VCaP (cell line): ENCODE measurements at regions not wholly inside any gene's neighbourhood (a gene's known extent, or its start where the extent isn't known, plus 50 kb on each side); places are given as distances from the start of the nearest gene placed in this dataset.

Experiments used
- H3K27ac ChIP-seq: fragments of 450-650 bp; 2 replicates; pipeline ENCODE4 v1.5.1; 2017
- TF ChIP-seq, protein P1 (sequence below): fragments of 450-650 bp; conservative IDR thresholded peaks from 2 replicates; pipeline ENCODE4 v1.5.1; 2017; ENCODE audit warnings: mild to moderate bottlenecking, moderate library complexity

GRCh38 chr13:90552702-90553101, 794.8 kb upstream of the MIR17HG start:
- peak overlapping the region; percentile 67 for H3K27ac ChIP-seq
- TF ChIP-seq, protein P1, sequence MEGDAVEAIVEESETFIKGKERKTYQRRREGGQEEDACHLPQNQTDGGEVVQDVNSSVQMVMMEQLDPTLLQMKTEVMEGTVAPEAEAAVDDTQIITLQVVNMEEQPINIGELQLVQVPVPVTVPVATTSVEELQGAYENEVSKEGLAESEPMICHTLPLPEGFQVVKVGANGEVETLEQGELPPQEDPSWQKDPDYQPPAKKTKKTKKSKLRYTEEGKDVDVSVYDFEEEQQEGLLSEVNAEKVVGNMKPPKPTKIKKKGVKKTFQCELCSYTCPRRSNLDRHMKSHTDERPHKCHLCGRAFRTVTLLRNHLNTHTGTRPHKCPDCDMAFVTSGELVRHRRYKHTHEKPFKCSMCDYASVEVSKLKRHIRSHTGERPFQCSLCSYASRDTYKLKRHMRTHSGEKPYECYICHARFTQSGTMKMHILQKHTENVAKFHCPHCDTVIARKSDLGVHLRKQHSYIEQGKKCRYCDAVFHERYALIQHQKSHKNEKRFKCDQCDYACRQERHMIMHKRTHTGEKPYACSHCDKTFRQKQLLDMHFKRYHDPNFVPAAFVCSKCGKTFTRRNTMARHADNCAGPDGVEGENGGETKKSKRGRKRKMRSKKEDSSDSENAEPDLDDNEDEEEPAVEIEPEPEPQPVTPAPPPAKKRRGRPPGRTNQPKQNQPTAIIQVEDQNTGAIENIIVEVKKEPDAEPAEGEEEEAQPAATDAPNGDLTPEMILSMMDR = no peak

DNA sequence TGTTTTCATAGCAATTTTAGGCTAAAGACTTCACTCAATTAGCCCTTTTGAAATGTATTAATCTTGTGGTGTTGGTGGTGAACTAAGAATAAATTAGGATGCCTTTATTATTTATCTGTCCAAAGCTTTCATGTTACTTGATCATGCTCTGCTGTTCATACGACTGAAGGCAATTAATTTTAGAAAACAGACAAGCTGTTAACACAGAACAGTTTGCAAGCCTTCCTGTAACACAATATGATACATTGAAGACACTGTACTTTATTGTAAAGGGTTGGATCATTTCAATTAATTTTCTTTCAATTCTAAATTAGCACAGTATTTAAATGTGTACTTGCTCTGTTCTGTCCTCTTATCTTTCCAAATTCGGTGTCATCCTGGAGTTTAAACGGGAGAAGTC, 794.3 kb upstream of the MIR17HG start:
- TF ChIP-seq, protein P1 = no peak
- H3K27ac ChIP-seq = peak overlapping the region; percentile 67

- TF ChIP-seq, protein P1 = no peak
- H3K27ac ChIP-seq = no peak overlapping the region
Observed at GRCh38 chr13:90557626-90558025, 789.9 kb upstream of the MIR17HG start.

DNA sequence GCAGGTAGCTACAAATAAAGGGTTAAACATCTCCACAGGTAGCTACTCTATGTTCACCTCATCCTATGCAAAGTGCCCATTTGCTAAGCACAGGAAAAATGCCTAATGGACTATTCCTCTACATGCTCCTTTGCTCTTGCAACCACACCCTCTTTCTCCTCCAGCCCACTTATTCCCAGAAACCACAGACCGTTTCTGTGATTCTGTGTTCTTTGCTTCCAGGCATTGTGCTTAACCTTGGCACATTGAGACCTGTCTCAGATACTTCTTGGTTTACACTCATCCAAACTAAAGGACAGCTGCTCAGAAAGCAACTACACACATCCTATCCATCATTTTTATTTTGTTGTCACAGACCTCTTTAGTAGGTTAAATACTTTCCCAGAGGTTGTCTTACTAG, 785.0 kb upstream of the MIR17HG start:
- TF ChIP-seq, protein P1 = no peak
- H3K27ac ChIP-seq = no peak overlapping the region

DNA sequence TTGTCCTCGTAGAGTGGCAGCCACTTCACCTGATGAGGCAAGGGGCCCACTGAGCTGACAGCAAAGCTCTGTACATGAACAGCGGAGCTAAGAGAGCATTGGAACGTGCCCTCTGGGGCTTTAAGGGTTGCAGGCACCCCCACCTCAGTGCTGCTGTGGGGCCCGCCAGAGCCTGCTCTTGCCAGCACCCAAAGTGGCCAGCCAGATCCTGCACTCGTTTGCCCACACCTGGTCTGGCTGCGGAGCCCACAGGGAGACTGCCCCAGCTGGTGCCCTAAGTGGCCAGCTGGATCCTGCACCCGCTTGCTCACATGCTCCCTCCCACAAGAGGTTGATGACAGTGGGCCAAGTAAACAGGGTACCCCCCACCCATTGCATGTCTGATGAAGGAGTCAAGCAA, 783.4 kb upstream of the MIR17HG start:
- TF ChIP-seq, protein P1 = no peak
- H3K27ac ChIP-seq = no peak overlapping the region

DNA sequence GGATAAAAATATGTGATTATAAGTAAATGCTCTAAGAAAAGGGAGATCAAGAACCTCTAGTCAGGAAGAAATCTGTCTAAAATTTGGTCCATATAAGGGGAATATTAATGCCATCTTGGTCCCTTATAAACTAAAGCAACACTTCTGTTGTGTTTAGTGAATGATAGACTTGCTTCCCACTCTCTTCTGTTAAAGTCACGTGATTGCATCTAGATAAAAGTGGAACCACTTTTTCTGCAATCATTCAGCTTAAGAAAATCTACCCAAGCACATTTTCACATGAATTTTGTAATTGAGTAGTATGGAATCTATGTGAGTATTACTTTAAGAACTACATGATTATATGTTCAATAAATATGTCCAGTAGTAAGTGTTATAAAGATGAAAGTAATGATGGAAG, 782.9 kb upstream of the MIR17HG start:
- no peak overlapping the region for H3K27ac ChIP-seq
- TF ChIP-seq, protein P1 = no peak

- no peak overlapping the region for H3K27ac ChIP-seq
- TF ChIP-seq, protein P1 = no peak
Observed at GRCh38 chr13:90565985-90566713, 781.3 kb upstream of the MIR17HG start.
